ENCODE measurements at regions not wholly inside any gene's neighbourhood (a gene's known extent, or its start where the extent isn't known, plus 50 kb on each side); places are given as distances from the start of the nearest gene placed in this dataset.
A peak's percentile ranks its signal among the peaks of the same experiment; 100 is the strongest.
"Not testable (repeated sequence)": the region's sequence is repeated elsewhere in the genome, so short reads cannot be mapped to it uniquely, and the experiment has no call there.

DNA sequence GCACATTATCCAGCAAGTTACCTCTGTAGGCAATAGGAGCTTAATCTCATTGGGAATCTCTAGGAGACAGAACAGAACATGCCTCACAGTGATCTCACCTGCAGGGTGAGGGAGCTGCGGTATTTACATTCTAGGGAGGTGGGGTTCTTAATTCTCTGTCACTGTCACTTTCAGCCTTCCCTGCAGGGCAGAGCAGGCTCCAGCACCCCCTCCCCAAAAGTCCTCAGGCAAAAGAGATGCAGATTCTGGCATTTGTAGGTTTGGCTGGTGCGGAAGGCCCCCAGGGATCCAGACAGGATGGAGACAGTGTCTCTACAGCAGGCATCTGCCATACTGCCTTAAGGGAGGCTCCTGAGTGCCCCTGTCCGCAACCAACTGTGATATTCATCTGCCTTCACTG lies 166.4 kb upstream of the ATP6AP2 start:
- no peak for DNase-seq

DNA sequence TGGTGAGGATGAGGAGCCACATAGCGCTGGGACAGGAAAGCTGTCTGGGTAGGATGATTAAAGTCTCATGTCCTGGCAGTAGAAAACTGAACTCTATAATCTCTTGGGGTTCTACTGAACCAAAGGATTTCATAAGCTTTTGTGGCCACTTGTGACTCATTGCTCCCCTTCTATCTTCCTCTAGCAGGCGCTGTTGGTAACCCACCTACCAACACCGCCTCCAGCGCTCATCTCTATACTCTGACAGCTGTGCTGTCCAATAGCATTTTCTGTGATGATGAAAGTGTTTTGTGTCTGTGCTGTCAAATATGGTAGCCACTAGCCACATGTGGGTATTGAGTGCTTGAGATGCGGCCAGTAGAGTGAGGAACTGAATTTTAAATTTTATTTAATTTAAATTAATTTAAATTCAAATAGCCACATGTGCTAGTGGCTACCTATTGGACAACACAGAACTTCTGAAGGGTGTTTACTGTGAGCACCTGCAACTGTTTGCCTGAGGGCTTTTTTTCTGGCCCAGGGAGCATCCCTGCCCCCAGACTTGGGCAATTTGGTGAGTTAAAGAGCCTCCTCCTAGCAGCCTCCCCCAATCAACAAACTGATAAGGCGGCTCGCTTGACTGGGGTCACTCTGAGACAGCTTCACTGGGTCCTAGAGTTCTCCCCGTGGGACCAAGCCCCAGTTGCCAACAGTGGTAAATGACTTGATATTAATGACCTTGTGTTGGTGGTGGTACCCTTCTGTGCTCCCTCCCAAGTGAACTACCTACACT lies 169.2 kb upstream of the ATP6AP2 start:
- DNase-seq, result no peak

DNA sequence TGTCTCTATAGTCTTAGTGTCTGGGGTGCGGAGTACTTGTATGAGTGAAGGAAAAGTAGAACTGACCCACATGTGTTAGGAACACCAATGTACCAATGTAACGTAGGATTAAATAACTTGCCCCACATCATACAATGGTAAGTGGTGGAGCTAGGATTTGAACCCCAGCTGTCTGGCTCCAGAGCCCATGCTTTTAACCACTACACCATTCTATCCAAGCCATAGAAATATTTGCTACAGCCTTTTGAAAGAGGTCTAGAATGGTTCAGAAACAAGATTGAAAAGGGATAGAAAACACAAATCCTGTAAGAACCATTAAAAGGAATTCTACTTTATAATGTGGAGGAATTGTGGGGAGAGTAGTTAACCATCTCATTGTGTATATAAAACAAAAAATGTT lies 169.9 kb upstream of the ATP6AP2 start:
- no peak for DNase-seq

DNA sequence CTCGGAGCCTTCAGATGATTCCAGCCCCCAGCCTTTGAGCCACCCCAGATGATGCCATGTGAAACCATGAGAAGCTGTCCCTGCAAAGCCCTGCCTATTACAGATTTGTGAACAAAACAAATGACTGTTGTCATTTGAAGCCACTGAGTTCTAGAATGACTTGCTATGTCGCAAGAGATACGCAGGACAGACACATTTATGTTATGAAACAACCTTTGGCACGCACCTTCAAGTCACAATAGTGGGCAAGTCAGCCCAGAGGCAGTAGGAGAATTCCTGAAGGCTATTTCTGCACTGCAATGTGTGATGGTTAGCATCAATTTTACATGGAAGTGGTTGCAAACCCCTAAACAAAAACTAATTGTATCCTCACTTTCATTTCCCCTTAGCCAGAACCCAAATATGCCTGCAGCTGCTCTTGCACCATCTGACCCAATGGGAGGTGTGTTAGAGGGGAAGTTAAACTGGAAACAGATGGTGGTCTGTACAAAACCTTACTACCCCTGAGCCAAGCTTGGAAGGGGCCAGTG lies 174.4 kb upstream of the ATP6AP2 start:
- no peak for DNase-seq

DNA sequence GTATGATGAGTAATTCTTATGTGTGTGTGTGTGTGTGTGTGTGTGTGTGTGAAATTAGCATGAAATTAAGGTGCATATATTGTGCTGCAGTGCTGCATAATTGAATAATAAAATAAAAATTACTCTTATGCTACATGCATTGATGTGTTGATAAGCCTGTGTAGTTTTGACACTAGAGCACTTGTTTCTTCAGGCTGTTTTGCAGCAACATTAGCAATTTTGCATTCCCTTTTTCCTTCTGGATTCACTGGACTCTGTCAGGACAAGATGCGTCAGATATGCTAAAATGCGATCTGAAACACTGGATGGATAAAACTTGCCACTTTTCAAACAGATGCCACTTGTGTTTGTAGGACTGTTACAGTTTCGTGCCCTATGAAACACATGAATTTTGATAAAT lies 175.4 kb upstream of the ATP6AP2 start:
- no peak for DNase-seq

DNA sequence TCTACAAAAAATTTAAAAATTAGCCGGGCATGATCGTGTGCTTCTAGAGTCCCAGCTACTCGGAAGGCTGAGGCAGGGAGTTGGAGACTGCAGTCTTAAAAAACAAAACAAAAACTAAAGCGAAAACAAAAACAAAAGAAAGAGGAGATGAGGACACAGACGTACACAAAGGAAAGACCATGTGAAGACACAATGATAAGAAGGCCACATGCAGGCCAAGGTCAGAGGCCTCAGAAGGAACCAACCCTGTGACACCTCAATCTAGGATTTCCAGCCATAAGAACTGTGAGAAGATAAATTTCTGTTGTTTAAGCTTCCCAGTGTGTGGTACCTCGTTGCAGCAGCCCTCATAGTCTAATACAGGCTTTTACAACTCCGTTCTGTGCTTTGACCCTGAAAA lies 177.0 kb upstream of the ATP6AP2 start:
- no peak for DNase-seq

DNA sequence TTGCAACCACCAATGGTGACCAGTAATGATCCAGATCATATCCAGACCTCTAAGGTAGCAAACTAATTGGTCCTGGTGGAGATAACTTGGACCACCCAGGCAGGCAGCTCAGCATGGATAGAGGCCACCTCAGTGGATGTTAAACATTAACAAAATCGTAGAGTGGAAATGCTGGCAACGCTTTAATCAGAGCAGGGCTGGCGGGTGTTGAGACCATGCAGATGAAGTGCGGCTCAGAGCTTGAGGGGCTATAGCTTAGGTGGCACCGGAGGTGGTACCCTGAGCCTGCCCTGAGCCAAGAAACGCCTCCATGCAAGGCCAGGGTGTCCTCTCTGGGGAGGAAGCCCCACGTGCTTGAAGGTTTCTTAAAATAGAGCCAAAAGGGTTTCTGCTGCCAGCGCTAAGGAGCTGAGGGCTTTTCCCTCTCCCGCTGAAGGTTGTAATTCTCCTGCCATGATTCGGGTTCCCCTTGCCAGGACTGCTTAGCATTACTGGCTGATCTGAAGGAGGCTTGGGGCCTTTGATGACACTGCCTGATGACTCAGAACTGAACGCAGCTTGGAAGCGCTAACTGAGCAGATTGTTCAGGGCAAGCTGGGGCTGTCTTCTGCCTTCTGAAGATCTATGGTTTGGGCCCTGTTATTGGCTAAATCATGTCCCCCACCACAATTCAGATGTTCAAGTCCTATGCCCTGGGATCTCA lies 177.8 kb upstream of the ATP6AP2 start:
- DNase-seq, result peak; percentile 22

DNA sequence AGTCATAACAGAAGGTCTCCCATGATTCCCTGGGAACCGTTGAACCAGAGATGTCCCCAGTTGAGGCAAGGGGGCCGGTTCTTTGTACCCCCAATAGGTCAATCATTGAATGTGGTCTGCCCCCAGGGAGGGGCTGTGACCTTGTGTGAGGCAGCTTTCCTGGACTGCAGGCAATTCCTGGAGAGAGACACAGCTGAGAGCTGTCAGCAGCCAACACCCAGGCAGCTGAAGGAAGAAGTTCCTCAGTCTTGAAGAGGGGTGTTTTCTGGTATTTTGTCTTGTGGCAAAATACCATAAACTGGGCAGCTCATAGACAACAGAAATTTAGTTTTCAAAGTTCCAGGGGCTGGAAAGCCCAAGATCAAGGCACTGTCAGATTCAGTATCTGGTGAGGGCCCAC lies 185.7 kb upstream of the ATP6AP2 start:
- DNase-seq, result no peak

DNA sequence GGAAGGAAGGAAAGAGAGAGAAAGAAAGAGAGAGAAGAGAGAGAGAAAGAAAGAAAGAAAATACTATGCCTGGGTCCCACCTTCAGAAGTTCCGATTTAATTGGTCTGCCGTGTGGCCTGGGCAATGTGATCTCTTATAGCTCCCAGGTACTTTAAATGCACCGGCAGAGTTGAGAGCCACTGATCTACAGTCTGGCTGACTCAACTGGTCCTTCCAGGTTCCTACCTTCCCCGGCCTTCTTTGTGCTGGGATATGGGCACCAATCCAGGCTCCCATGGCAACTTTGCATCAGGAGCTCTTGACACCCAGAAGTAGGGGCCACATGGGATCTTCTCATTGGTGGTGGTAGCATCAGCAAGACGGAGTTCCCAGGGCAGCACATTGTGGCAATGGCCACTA lies 186.5 kb upstream of the ATP6AP2 start:
- no peak for DNase-seq

DNA sequence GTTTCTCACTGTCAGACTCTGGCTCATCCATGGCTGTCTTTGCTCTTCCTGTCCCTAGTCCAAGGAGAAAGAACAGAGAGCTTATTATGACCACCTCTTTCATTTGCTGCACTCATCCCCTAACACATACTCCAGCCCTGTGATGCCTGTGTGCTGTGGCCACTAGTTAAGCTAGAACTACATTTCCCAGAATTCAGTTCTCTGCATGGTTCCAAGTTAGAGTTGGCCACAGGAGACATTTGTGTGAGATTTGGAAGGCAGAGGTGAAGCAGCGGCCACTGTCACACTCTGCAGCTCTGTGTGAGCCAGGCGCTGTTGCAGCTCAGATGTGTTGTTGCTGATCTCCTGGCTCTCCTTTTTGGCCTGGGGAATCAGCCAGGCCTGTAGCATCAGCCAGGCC lies 188.2 kb upstream of the ATP6AP2 start:
- DNase-seq, result no peak

DNA sequence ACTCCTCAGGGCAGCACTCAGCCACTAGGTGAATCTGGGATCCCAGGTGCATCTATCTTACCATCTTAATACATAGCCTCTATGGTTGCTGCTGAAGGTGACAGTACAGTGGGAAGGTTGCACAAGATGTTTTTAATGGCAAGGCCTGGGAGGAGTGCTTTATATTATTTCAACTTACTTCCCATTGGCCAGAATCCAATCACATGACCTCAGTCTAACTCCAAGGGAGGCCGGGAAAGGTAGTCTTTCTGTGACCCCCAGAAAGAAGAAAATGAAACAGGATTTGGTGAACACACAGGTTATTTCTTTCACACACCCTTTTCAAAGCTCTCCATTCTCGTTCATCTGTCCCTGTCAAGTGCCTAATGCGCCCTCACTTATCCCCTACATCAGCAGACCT lies 189.1 kb upstream of the ATP6AP2 start:
- DNase-seq, result no peak

DNA sequence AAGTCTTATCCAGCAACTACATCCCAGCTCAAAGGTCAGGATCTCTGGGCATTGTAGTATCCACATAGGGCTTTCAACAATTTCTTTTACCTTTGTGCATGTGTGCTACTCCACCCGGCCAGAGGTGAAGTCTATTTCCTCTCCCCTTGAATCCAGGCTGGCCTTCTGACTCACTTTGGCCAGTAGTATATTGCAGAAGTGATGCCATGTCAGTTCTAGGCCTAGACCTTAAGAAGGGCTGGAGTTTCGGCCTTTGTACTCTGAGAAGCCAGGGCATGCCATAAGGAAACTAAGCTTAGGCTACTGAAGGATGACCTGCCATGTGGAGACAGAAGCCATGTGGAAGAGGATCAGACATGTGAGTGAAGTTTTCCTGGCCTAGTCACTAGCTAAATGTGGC lies 191.2 kb upstream of the ATP6AP2 start:
- no peak for DNase-seq

DNA sequence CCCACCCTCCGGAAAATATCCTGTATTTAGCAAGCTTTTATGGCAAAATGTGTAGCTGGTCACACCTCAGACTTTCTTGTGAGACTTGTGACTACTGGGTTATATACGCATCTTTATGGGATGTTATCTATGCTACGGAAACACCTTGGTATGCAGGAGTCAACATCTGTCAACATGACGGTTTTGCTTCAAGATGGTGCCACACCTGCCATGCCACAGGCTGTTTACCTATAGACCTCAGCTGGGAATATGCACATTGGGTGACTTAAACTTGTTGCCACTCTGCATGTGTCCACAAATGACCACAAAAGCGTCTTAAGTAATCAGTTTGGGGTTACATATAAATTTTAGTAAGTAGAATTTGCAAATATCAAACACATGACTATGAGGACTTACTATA lies 192.3 kb upstream of the ATP6AP2 start:
- no peak for DNase-seq

DNA sequence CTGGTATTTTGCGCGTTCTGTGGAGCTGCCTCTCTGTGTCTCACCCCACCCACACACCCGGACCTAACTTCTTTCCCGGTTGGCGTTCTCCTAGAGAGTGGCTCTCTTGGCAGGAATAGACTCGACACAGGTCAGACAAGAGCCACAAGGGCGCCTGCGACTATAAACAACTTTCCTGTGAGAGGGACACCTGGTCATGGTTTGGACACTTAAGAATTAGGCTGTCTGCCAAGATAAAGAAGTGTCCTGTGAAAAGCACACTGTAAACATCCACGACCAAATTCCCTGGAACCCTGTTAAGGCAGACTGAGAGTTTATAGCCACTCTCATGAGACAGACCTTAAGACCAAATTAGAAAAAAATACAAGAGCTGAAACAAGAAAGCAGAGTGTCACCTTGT lies 192.9 kb upstream of the ATP6AP2 start:
- not testable (repeated sequence) for DNase-seq

DNA sequence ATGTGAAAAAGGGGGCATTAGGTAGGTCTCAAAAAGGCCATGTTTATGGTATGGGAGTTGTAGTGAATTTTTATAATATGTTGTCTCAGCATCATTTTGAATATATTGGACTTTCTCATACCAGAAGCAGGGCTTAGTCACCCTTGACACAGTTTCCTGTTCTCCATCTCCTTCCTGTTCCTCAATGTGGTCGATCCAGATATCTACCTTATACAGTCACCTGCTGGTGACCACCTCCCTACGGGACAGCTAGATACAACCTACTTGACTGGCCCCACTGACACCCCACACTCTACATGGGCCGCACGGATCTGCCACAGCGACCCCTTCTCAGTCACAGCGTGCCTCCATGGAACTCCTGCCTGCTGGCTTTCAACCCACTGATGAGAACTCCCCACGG lies 193.5 kb upstream of the ATP6AP2 start:
- not testable (repeated sequence) for DNase-seq

DNA sequence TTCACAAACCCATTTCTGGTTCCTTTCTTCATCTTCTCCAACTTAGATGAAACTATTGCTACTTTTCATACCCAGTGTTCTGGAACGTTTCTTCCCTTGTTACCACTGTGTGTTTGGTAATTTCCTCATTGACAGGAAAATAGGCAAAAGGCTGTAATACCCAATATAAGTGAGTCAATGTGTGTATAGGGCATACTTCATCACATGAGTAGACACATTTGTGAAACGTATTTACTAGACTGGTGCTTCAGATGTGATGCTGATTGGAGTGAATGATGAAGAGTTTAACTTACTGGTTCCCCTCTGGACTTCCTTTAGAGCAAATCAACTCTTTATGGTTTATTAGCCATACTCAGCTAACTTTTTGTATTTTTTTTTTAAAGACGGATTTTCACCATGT lies 195.1 kb upstream of the ATP6AP2 start:
- no peak for DNase-seq

DNA sequence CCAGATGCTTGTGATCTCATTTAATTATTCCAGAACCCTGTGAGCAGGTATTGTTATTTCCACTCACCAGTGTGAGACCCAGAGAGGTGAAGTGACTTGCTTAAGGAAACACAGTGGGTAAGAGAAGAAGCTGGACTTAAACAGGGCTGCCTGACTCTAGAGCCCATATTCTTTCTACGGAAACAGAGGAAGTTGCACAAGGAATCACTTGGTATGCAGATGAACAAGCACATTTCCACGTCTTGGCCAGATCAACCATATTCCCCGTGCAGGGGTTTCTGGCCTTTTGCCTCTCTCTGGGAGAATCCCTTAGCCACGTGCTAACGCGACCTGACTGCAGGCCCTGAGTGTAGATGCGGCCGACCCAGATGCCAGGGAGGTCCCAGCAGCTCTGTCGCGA lies 195.5 kb upstream of the ATP6AP2 start:
- DNase-seq, result no peak

DNA sequence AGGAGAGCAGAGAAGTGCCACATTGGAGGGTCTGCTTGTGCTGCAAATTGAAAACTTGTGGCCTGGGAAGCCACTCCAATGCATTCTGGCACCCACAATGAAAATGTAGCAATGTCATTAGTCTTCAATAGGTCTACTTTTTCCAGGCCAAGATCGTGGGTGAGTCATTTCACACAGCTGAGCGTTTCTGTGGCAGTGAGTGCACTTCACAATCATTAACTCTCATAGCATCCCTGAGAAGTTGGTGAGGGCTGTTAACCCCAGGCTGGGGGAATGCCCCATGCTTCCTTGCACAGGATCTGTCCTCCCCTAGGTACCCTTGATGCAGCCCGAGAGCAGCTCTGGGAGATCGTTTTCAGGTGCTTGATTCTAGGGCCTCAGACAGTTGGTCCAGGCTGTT lies 196.8 kb upstream of the ATP6AP2 start:
- no peak for DNase-seq

DNA sequence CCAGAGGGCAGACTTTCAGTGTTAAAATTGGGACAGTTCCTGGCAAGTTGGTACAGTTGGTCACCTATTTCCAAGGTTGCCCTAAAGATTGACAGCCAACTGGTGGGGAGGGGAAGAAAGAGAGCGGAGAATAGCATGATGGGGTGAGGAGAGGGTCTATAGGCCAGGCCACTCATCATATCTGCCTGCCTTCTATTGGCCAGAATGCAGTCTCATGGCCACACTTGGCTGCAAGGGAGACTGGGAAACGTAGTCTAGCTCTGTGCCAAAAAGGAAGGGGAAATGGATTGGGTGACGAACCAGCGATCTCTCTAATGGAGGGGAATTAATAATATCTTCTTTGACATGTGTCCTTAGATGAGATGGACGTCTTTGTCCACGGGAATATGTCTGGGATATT lies 197.4 kb upstream of the ATP6AP2 start:
- no peak for DNase-seq

DNA sequence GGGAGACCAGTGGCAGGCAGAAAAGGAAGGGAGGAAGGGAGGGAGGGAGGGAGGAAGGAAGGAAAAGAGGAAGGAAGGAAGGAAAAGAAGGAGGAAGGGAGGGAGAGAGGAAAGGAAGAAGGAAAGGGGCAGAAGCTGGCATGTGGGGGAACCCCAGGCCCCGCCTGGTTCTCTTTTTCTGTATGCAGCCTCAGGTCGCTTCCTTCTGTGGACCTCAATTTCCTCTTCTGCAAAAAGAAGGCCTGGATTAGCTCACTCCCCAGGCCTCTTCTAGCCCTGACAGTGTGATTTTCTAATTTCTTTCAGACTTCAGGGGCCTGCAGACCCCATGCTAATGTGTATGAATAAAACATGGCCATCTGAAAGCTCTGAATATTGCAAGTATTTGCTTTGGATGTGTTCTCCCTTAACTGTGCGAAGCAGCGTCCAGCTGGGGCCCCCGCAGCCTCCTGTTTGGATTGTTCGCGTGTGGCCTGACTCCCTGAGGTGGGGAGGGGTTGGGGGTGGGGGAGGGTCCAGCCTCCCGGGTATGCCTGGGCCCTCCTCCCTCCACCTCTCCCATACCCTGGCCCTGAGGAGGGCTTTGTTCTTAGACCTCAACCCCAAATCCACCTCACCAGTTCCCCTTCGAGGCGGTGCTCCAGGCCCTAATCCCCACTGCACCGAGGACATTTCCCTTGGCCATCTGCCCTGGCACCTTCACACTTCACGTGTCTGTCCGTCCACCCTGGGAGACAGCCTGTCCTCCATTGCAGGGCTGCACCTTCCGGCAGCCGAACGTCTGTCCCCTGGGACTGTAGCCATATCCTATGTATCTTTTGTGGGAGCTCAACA lies 199.9 kb upstream of the ATP6AP2 start:
- no peak for DNase-seq

DNA sequence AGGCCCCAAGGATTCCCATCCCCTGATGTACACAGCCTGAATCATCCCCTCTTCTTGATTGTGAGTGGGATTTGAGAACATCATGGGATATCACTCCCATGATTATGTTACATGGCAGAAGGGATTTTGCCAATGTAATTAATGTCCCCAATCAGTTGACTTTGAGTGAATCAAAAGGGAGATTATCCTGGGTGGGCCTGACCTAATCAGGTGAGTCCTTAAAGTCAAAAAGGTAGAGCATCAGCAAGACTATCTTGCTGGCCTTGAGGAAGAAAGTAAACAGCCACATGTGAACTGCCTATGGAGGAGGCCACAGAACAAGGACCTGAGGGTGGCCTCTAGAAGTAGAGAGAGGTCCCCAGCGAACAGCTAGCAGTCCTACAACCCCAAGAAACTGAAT lies 203.1 kb upstream of the ATP6AP2 start:
- no peak for DNase-seq

DNA sequence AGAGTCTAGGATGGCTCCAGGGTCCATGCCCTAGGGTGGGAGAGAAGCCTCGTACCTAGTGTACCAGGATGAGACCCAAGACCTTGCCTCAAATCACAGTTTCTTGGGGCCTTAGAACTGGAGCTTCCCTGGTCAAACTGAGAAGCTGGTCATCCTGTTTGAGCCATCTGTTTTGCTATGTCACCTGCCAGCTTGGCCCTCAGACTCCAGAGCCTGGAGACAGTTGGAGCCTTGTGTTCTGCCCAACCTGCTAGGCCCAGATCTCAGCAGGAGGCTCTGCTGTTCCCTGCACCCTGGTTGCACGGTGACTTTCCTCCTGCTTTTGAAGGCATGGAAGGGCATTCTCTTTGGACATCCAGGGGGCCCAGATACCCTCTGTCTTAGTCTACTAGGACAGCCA lies 206.3 kb upstream of the ATP6AP2 start:
- DNase-seq, result no peak

DNA sequence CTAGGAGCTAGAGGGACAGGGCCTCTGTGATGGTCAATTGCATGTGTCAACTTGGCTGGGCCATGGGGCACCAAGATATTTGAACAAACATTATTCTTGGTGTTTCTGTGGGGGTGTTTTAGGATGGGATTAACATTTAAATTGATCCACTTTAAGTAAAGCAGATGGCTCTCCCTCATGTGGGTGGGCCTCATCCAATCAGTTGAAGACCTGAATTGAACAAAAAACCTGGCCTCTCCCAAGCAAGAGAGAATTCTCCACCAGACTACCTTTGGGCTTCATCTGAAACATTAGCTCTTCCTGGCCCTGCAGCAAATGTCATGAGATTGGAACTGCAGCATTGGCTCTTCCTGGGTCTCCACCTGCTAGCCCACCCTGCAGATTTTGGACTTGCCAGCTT lies 207.1 kb upstream of the ATP6AP2 start:
- no peak for DNase-seq

Measured in left kidney (tissue), 1 donor.